ENCODE measurements at regions not wholly inside any gene's neighbourhood (a gene's known extent, or its start where the extent isn't known, plus 50 kb on each side); places are given as distances from the start of the nearest gene placed in this dataset.

GRCh38 chr5:174311121-174311520 is 265.6 kb downstream of the NSG2 start:
- POLR2A ChIA-PET: no interaction called here
- Histone ChIP-seq H3K4me1 (ENCODE audit: control insufficient read depth, extremely low read depth, insufficient read depth, low read length) (no peaks in the 10 kb centered on the region), H4K20me1 (replicated peaks; ENCODE audit: control insufficient read depth, extremely low read depth, insufficient read depth, low read length) (no peaks in the 10 kb centered on the region), H2AFZ (ENCODE audit: low read depth, low read length) (no peak overlapping the region), H3K27ac (ENCODE audit: insufficient read depth, low read depth, low read length) (no peak overlapping the region), H3K4me2 (ENCODE audit: insufficient read depth, low read length) (no peak overlapping the region), H3K27me3 (ENCODE audit: control insufficient read depth in 2 of 2, insufficient read depth in 2 of 2, low read length in 2 of 2) (no peaks in the 10 kb centered on the region), H3K9me3 (replicated peaks; ENCODE audit: control insufficient read depth, insufficient read depth, low read length) (no peaks in the 10 kb centered on the region), H3K9ac (replicated peaks; ENCODE audit: extremely low read depth, insufficient read depth, low read length) (no peak overlapping the region), H3K4me3 (replicated peaks in 1 of 3; ENCODE audit: insufficient read depth in 1 of 3, low read depth in 1 of 3, low read length in 3 of 3) (no peak overlapping the region), H3K79me2 (ENCODE audit: control insufficient read depth, insufficient read depth, low read length) (no peaks in the 10 kb centered on the region), H3K9me1 (replicated peaks; ENCODE audit: control insufficient read depth, extremely low read depth, insufficient read depth, low read length) (no peaks in the 10 kb centered on the region), H3K36me3 (ENCODE audit: control insufficient read depth in 2 of 2, extremely low read depth in 1 of 2, insufficient read depth in 2 of 2, low read length in 2 of 2) (no peaks in the 10 kb centered on the region)
- no TSS peak for BruUV-seq (replicated peaks)
- FAIRE-seq (no peak), DNase-seq (ENCODE audit: low read depth, low spot score) (no peak)
- no peak for TF ChIP-seq JUN (IDR thresholded peaks at IDR 0.05; ENCODE audit: borderline replicate concordance, insufficient read depth, insufficient read length, low read depth)
- no peak for TF ChIP-seq POLR2AphosphoS5 (IDR thresholded peaks at IDR 0.05; ENCODE audit: insufficient read depth, low read depth, low read length)
- TF ChIP-seq MYC (IDR thresholded peaks at IDR 0.05; ENCODE audit: low read depth, low read length): no peak
- dilution Hi-C loops (cut with MboI; ENCODE audit: extremely low pct_ligation_motif_present, low sequenced_read_pairs): no loop called here
- CTCF ChIA-PET: interaction anchor here (0.8 to 2.6 kb wide), 15 partner anchors 12 to 1604 kb away, joined by 3 to 61 read pairs (median 4); partner anchors contain the start of genes BOD1 and NSG2
- intact Hi-C loops (cut with micrococcal nuclease): loop anchor here (5.0 kb wide), 1 partner anchor 544 kb away; no protein-coding TSS in a partner anchor

- TF ChIP-seq POLR2A (IDR thresholded peaks at IDR 0.05; ENCODE audit: low read depth, low read length) (no peak), CTCF (IDR thresholded peaks at IDR 0.05; ENCODE audit: extremely low read depth in 1 of 2, insufficient read depth in 1 of 2, low read depth in 1 of 2, low read length in 2 of 2) (peak; percentile 76 to 83), JUN (IDR thresholded peaks at IDR 0.05; ENCODE audit: borderline replicate concordance, insufficient read depth, insufficient read length, low read depth) (no peak), FOS (IDR thresholded peaks at IDR 0.05; ENCODE audit: borderline replicate concordance, insufficient read depth, low read length) (peak; percentile 5)
- Histone ChIP-seq H3K4me2 (ENCODE audit: insufficient read depth, low read length) (peak overlapping the region; percentile 21), H3K4me3 (replicated peaks in 1 of 3; ENCODE audit: insufficient read depth in 1 of 3, low read depth in 1 of 3, low read length in 3 of 3) (peak overlapping the region in 1 of 3 experiments; percentile 21), H3K27me3 (ENCODE audit: control insufficient read depth in 2 of 2, insufficient read depth in 2 of 2, low read length in 2 of 2) (no peaks in the 10 kb centered on the region), H3K79me2 (ENCODE audit: control insufficient read depth, insufficient read depth, low read length) (no peaks in the 10 kb centered on the region), H4K20me1 (replicated peaks; ENCODE audit: control insufficient read depth, extremely low read depth, insufficient read depth, low read length) (no peaks in the 10 kb centered on the region), H3K9ac (replicated peaks; ENCODE audit: extremely low read depth, insufficient read depth, low read length) (no peak overlapping the region), H3K9me3 (replicated peaks; ENCODE audit: control insufficient read depth, insufficient read depth, low read length) (no peaks in the 10 kb centered on the region), H3K36me3 (ENCODE audit: control insufficient read depth in 2 of 2, extremely low read depth in 1 of 2, insufficient read depth in 2 of 2, low read length in 2 of 2) (no peaks in the 10 kb centered on the region), H3K4me1 (ENCODE audit: control insufficient read depth, extremely low read depth, insufficient read depth, low read length) (no peaks in the 10 kb centered on the region), H3K9me1 (replicated peaks; ENCODE audit: control insufficient read depth, extremely low read depth, insufficient read depth, low read length) (no peaks in the 10 kb centered on the region), H3K27ac (ENCODE audit: insufficient read depth, low read depth, low read length) (no peak overlapping the region), H2AFZ (ENCODE audit: low read depth, low read length) (peak overlapping the region; percentile 53)
- no peak for FAIRE-seq
- CTCF ChIA-PET: interaction anchor here (0.8 to 2.6 kb wide), 28 partner anchors 8 to 1605 kb away, joined by 3 to 61 read pairs (median 4); partner anchors contain the start of genes BOD1, CPEB4 and NSG2
- intact Hi-C loops (cut with micrococcal nuclease) (loop anchor here (1.0 to 5.0 kb wide), 5 partner anchors 266 to 692 kb away; partner anchors contain the start of gene NSG2), dilution Hi-C loops (cut with MboI; ENCODE audit: extremely low pct_ligation_motif_present, low sequenced_read_pairs) (no loop called here)
- BruUV-seq (replicated peaks): no TSS peak
- POLR2A ChIA-PET: no interaction called here
- DNase-seq (ENCODE audit: low read depth, low spot score): peak; percentile 29
Measured at GRCh38 chr5:174311531-174312269, 266.2 kb downstream of the NSG2 start.
